ENCODE measurements at regions not wholly inside any gene's neighbourhood (a gene's known extent, or its start where the extent isn't known, plus 50 kb on each side); places are given as distances from the start of the nearest gene placed in this dataset.

DNA sequence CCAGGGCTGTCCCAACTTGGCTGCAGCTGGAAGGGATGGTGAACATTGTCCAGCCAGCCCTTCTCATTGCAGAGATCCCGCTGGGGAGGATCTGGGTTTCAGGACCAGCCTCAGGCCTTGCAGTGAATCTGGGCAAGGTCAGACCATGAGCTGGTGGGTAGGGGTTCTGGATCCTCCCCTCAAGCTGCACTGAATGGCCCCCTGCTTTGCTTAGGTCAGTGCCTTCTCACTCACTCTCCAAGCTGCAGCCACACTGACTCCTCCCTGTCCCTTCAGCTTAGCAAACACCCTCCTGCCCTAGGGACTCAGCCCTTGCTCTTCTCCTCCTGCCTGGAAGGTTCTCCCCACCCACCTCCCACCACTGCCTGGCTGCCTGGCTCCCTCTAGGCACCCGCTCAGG, 95.3 kb upstream of the KCNG1 start:
- Histone ChIP-seq H3K36me3 (replicated peaks; ENCODE audit: insufficient read depth, low read length) (no peaks in the 10 kb centered on the region), H3K9me2 (replicated peaks; ENCODE audit: insufficient read depth, low read length) (no peaks in the 10 kb centered on the region), H3F3A (ENCODE audit: insufficient read depth, low read length) (no peaks in the 10 kb centered on the region), H3K27me3 (replicated peaks; ENCODE audit: insufficient read depth, low read length) (no peaks in the 10 kb centered on the region), H3K4me1 (ENCODE audit: low read length) (peaks cover 8% of the 10 kb centered on the region), H3K9ac (ENCODE audit: low read length) (no peak overlapping the region), H3K4me3 (ENCODE audit: low read length) (no peak overlapping the region), H3K9me3 (replicated peaks; ENCODE audit: insufficient read depth, low read length) (no peaks in the 10 kb centered on the region), H2AFZ (ENCODE audit: low read length) (no peak overlapping the region), H4K20me1 (ENCODE audit: insufficient read depth, low read length) (no peaks in the 10 kb centered on the region), H3K27ac (ENCODE audit: low read length) (no peak overlapping the region), H3K79me2 (ENCODE audit: low read length) (no peaks in the 10 kb centered on the region), H3K4me2 (ENCODE audit: low read depth, low read length) (no peak overlapping the region)
- DNase-seq = no peak
- TF ChIP-seq EZH2 (optimal IDR thresholded peaks at IDR 0.05; ENCODE audit: low read depth, low read length) (no peak), EZH2phosphoT487 (IDR thresholded peaks at IDR 0.05; ENCODE audit: low read length) (no peak)
- TF ChIP-seq, protein P1, sequence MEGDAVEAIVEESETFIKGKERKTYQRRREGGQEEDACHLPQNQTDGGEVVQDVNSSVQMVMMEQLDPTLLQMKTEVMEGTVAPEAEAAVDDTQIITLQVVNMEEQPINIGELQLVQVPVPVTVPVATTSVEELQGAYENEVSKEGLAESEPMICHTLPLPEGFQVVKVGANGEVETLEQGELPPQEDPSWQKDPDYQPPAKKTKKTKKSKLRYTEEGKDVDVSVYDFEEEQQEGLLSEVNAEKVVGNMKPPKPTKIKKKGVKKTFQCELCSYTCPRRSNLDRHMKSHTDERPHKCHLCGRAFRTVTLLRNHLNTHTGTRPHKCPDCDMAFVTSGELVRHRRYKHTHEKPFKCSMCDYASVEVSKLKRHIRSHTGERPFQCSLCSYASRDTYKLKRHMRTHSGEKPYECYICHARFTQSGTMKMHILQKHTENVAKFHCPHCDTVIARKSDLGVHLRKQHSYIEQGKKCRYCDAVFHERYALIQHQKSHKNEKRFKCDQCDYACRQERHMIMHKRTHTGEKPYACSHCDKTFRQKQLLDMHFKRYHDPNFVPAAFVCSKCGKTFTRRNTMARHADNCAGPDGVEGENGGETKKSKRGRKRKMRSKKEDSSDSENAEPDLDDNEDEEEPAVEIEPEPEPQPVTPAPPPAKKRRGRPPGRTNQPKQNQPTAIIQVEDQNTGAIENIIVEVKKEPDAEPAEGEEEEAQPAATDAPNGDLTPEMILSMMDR (IDR thresholded peaks at IDR 0.05; ENCODE audit: low read length) = no peak

DNA sequence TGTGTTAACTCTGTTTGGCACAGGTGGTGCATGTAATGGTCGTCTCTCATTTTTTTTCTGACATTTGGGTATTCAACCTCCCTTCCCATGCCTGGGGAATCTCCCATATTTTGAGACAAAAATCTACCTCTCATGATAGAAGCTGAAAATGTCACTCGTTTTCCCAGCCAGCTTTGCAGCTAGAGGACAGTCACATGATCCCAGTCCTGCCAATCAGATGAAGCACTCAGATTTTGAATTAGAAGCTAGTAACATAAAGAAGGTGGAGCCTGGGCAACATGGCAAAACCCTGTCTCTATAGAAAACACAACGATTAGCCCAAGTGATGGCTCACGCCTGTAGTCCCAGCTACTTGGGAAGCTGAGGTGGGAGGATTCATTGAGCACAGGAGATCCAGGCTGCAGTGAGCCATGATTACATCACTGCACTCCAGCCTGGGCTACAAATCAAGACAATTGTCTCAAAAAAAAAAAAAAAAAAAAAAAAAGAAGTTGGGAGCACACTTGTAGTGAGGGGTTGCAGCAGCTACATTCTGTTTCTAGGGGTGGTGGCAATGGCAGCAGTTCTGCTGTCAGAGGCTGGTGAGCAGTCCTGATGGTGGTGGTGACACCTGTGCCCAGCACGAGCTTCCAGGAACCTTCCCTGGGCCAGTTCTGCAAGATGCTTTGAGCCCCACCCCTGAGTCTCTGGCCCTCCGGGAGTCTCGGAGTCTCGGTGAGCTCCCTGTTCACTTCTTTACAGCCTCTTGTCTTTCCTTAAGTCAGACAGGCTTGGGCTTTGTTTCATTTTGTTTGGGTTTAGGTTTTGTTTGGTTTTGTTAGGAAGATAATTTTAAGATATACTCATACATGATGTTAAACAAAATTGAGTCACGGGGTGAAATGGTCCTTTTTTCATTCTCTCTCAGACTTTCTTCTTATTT, 94.1 kb upstream of the KCNG1 start:
- no peaks in the 10 kb centered on the region for H3K27me3 ChIP-seq (replicated peaks; ENCODE audit: insufficient read depth, low read length)
- no peaks in the 10 kb centered on the region for H4K20me1 ChIP-seq (ENCODE audit: insufficient read depth, low read length)

DNA sequence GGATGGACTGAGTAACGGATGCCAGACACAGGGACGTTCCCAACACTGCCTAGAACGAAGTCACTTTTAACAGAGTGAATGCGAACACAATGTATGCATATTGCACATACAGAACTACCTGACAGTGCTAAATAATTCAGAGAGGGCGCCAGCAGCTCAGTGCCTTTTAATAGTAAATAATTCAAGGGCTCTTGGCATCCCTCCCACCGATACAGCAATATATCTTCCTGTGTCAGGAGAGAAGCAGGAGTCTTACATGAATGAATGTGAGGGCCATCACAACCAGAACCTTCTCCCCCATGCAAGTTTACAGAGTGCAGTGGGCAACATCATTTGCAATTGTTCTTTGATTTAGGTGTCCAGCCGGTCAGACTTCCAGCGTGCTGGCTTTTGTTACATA, 88.4 kb upstream of the KCNG1 start:
- TF ChIP-seq EZH2phosphoT487 (IDR thresholded peaks at IDR 0.05; ENCODE audit: low read length) (no peak), EZH2 (optimal IDR thresholded peaks at IDR 0.05; ENCODE audit: low read depth, low read length) (no peak)
- TF ChIP-seq, protein P1 (IDR thresholded peaks at IDR 0.05; ENCODE audit: low read length) = no peak
- no peak overlapping the region for H2AFZ ChIP-seq (ENCODE audit: low read length)
- H3K9ac ChIP-seq (ENCODE audit: low read length) = no peak overlapping the region
- H3K27ac ChIP-seq (ENCODE audit: low read length) = no peak overlapping the region
- H3K9me3 ChIP-seq (replicated peaks; ENCODE audit: insufficient read depth, low read length) = no peaks in the 10 kb centered on the region
- H3K4me3 ChIP-seq (ENCODE audit: low read length) = no peak overlapping the region
- no peaks in the 10 kb centered on the region for H3K4me1 ChIP-seq (ENCODE audit: low read length)
- H3K9me2 ChIP-seq (replicated peaks; ENCODE audit: insufficient read depth, low read length) = no peaks in the 10 kb centered on the region
- no peaks in the 10 kb centered on the region for H4K20me1 ChIP-seq (ENCODE audit: insufficient read depth, low read length)
- H3F3A ChIP-seq (ENCODE audit: insufficient read depth, low read length) = no peaks in the 10 kb centered on the region
- H3K36me3 ChIP-seq (replicated peaks; ENCODE audit: insufficient read depth, low read length) = no peaks in the 10 kb centered on the region
- H3K79me2 ChIP-seq (ENCODE audit: low read length) = no peaks in the 10 kb centered on the region
- DNase-seq = no peak
- H3K27me3 ChIP-seq (replicated peaks; ENCODE audit: insufficient read depth, low read length) = no peaks in the 10 kb centered on the region
- H3K4me2 ChIP-seq (ENCODE audit: low read depth, low read length) = no peak overlapping the region

More for the DNA sequence above, 94.1 kb upstream of the KCNG1 start:
- Histone ChIP-seq H2AFZ (ENCODE audit: low read length) (no peak overlapping the region), H3K4me1 (ENCODE audit: low read length) (no peaks in the 10 kb centered on the region), H3K9me3 (replicated peaks; ENCODE audit: insufficient read depth, low read length) (no peaks in the 10 kb centered on the region), H3K4me2 (ENCODE audit: low read depth, low read length) (no peak overlapping the region), H3F3A (ENCODE audit: insufficient read depth, low read length) (no peaks in the 10 kb centered on the region), H3K9ac (ENCODE audit: low read length) (no peak overlapping the region), H3K79me2 (ENCODE audit: low read length) (no peaks in the 10 kb centered on the region), H3K4me3 (ENCODE audit: low read length) (no peak overlapping the region), H3K36me3 (replicated peaks; ENCODE audit: insufficient read depth, low read length) (no peaks in the 10 kb centered on the region), H3K9me2 (replicated peaks; ENCODE audit: insufficient read depth, low read length) (no peaks in the 10 kb centered on the region), H3K27ac (ENCODE audit: low read length) (no peak overlapping the region)
- TF ChIP-seq, protein P1 (IDR thresholded peaks at IDR 0.05; ENCODE audit: low read length) = no peak
- TF ChIP-seq EZH2 (optimal IDR thresholded peaks at IDR 0.05; ENCODE audit: low read depth, low read length) (no peak), EZH2phosphoT487 (IDR thresholded peaks at IDR 0.05; ENCODE audit: low read length) (no peak)
- DNase-seq = no peak
